Stimulated activated CD4-positive, alpha-beta T cell treated with anti-CD3 and anti-CD28 coated beads, Interleukin-12 subunit alpha, Interleukin-12 subunit beta, amount 100 ng/mL, for 48 hours (primary cell): ENCODE measurements at regions not wholly inside any gene's neighbourhood (a gene's known extent, or its start where the extent isn't known, plus 50 kb on each side); places are given as distances from the start of the nearest gene placed in this dataset.

ENCODE experiments used
- DNase-seq, 3 donors: peaks; one replicate each; pipeline ENCODE4 v3.0.0-alpha.2; 2020; ENCODE audit warnings: low read depth in 2 of 3, low spot score in 1 of 3

DNA sequence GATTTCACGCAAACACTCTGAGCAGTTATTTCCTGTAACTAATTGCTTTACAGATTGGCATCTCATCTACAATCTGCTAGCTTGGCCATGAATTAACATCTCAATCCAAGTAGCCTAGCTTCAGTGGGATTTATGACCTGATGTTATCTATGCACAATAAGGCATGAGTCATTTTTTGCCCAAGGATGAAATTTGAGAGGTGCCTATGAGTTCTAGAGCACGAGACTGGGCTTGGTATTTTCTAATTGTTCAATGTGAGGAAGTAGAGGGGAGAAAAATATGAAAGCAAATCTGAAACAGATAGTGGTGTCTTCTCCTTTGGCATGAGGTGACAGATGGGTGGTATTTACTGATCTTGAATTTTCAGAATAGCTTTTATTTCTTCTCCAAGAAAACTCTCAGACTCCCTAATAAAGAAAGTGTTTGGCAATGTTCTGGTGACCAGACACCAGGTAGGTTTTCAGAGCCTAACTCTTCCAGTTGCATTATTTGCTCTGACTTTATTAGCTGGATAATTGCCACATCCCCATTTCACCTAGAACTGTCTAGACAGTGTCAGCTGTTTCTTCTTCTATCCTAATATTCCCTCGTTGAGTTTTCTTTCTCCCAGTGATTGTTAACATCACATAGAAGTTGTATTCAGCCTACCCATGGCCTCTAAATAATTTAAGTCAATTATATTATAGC, 301.0 kb upstream of the UMPS start:
- DNase-seq: no peak

- no peak for DNase-seq
Measured at GRCh38 chr3:124431331-124431994, 298.8 kb upstream of the UMPS start.

GRCh38 chr3:124434176-124434575, 296.1 kb upstream of the UMPS start:
- no peak for DNase-seq

DNA sequence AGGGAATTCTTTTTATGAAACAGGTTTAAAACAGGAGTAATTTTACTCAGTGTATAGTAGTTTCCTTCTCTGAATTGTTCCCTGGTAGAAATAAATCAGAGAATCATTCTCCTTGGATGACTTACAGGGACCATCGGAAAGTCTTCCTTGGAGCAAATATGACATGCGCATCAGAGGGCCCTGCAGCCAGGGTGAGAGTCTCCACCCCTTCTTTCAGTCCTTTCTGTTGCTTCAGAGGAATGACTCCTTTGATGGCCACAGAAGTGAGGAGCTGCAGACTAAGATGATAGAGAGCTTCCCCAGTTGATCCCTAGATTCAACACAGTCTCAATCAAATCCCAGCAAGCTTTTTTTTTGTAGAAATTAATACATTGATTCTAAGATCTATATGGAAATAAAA, 294.8 kb upstream of the UMPS start:
- DNase-seq: no peak

GRCh38 chr3:124438813-124439212, 291.4 kb upstream of the UMPS start:
- DNase-seq: no peak

GRCh38 chr3:124439603-124440002, 290.6 kb upstream of the UMPS start:
- no peak for DNase-seq

GRCh38 chr3:124441766-124442165, 288.5 kb upstream of the UMPS start:
- DNase-seq: no peak

GRCh38 chr3:124442463-124442862, 287.8 kb upstream of the UMPS start:
- DNase-seq: no peak

- DNase-seq: no peak
Measured at GRCh38 chr3:124443446-124443845, 286.8 kb upstream of the UMPS start.

- DNase-seq: no peak
Measured at GRCh38 chr3:124444075-124444474, 286.2 kb upstream of the UMPS start.

GRCh38 chr3:124444896-124445295, 285.4 kb upstream of the UMPS start:
- DNase-seq: no peak

DNA sequence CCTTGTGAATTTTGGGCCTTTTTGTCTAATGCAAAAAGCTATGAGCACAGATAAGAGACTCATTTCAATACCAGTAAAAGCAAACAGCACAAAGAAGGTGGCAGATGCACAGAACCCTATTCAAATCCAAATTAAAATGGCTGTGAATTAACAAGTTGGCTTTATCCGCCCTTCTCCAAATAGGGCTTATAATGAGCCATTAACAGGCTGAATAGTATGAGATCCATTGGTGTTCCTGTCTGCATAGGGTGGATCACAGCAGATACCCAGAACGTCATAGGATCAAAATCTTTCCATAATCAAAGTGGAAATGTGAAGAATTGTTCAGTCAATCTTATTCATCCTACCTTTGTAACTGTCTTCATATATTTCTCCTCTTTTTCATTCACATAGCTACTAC, 282.4 kb upstream of the UMPS start:
- DNase-seq: no peak

- DNase-seq: no peak
Measured at GRCh38 chr3:124448954-124449353, 281.3 kb upstream of the UMPS start.

- no peak for DNase-seq
Measured at GRCh38 chr3:124450366-124450765, 279.9 kb upstream of the UMPS start.

GRCh38 chr3:124451630-124452317, 278.5 kb upstream of the UMPS start:
- DNase-seq: no peak

DNA sequence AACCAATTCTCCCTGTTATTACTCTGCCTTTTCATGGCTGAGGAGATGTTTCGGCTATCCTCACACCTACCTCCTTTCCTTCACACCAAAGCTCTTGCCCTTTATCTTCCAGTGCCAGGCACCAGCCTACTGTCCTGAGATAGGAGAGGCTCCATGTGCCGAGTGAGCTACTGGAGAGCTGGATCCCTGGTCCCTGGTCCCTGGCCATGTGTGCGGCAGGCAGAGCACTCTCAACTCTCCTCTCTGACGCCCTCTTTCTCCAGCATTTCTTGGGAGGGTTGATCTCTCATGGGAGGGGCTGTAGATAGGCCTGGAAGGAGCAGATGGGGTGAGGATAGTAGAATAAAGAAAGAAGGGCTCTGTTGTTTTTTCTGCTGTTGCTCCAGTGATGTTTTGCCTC, 277.1 kb upstream of the UMPS start:
- DNase-seq: no peak

- no peak for DNase-seq
Measured at GRCh38 chr3:124455891-124456290, 274.4 kb upstream of the UMPS start.

DNA sequence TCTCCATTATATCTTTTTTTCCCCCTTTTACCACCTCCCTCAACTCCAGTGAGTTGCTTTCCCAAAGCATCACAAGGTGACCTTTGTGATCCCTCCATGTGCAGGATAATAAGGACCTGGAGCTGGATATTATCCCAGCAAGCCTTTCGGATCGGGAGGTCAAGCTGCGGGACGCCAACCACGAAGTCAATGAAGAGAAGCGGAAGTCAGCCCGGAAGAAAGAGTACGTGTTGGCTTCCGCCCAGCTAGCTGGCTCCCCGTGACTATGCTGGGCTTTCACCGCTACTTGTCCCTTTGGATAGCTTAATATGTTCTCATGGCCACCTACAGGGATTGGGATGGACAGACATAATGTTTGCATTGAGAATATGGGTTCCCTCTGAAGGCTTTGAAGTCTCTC, 273.7 kb upstream of the UMPS start:
- no peak for DNase-seq

DNA sequence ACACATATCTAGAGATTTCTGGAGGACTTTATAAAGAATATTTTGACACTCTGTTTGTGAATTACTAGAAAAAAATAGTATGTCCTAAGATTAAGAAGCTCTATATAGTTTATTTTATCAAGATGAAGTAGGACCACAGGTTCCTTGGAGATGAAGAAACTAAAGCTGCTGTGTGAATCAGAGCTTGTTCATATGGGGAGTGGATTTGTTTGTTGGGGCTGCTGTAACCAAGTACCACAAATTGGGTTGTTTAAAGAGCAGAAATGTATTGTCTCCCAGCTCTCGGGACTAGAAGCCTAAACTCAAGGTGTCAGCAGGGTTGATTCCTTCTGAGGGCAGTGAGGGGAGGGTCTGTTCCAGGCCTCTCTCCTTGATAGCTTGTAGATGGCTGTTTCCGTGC, 270.6 kb upstream of the UMPS start:
- no peak for DNase-seq

- no peak for DNase-seq
Measured at GRCh38 chr3:124461126-124461525, 269.1 kb upstream of the UMPS start.

GRCh38 chr3:124461838-124462632, 268.2 kb upstream of the UMPS start:
- no peak for DNase-seq

- no peak for DNase-seq
Measured at GRCh38 chr3:124463234-124463633, 267.0 kb upstream of the UMPS start.
